ENCODE measurements at regions not wholly inside any gene's neighbourhood (a gene's known extent, or its start where the extent isn't known, plus 50 kb on each side); places are given as distances from the start of the nearest gene placed in this dataset.

DNA sequence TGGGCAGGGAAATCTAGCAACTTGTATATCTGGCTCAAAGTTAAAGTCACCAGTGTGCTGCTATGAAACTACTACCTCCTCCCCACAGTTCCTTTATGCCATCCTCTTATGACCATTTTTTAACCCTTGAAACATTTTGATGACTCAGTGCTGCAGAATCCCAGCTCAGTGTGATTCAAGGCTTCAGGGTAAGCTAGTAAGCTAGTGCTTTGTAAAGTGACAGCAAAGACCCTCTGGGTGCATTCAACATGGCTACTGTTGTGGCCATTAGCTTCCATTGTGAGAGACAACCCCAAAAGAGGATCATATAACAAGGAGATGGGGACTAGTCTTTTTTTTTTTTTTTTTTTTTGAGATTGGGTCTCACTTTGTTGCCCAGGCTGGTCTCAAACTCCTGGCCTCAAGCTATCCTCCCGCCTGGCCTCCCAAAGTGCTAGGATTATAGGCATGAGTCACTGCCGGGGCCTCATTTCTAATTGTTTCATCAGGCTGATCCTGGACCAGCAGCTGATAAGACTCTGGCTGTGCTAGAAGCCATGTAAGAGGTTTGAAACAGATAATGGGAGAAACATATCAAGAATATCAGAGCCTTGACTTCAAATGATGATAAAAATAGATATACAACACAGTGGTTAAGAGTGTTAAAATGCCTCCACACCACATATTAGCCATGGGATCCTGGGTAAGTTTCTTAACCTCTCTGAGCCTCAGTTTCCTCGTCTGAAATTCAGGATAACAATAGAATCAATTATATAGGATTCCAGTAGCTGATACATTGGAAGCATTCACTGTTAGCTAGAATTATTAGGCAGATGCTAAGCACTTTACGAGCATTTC lies 65.7 kb upstream of the RTN4 start:
- TF ChIP-seq ZFX (IDR thresholded peaks at IDR 0.05; ENCODE audit: borderline replicate concordance) (no peak), CTCF (IDR thresholded peaks at IDR 0.05) (no peak)
- H3K27ac ChIP-seq, result no peak overlapping the region

DNA sequence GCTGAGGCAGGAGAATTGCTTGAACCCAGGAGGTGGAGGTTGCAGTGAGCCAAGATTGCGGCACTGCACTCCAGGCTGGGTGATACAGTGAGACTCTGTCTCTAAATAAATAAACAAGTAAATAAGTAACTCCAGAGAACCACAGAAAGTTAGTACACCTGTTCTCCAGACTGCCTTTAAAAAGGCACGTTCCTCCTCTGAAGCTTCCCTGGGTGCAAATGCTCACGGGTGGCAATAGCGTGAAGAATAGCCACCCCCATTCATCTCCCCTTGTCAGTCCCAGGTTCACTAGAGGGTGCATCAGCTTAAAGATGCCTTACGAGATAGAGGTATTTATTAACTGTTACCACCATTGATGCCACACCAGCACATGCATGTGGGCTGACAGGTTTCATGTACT lies 64.3 kb upstream of the RTN4 start:
- TF ChIP-seq ZFX (IDR thresholded peaks at IDR 0.05; ENCODE audit: borderline replicate concordance), result no peak
- no peak overlapping the region for H3K27ac ChIP-seq

DNA sequence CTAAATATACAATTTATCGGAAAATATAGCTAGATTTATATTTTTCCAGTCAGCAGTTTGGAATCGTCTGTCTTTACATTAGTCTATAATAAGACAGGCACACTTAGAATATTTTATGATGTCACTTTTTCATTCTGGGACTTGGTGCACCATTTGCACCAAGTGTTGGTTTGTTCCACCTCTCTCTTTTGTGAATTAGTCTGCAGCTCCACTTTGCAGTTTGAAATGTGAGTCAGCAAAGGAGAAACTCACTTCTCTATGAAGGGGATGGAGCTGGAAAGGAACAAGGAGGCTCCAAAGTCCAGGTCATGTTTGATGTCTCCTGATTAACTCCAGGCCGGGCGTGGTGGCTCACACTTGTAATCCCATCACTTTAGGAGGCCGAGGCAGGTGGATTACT lies 63.8 kb upstream of the RTN4 start:
- no peak for TF ChIP-seq CTCF (IDR thresholded peaks at IDR 0.05)
- TF ChIP-seq ZFX (IDR thresholded peaks at IDR 0.05; ENCODE audit: borderline replicate concordance), result no peak
- no peak overlapping the region for H3K27ac ChIP-seq

DNA sequence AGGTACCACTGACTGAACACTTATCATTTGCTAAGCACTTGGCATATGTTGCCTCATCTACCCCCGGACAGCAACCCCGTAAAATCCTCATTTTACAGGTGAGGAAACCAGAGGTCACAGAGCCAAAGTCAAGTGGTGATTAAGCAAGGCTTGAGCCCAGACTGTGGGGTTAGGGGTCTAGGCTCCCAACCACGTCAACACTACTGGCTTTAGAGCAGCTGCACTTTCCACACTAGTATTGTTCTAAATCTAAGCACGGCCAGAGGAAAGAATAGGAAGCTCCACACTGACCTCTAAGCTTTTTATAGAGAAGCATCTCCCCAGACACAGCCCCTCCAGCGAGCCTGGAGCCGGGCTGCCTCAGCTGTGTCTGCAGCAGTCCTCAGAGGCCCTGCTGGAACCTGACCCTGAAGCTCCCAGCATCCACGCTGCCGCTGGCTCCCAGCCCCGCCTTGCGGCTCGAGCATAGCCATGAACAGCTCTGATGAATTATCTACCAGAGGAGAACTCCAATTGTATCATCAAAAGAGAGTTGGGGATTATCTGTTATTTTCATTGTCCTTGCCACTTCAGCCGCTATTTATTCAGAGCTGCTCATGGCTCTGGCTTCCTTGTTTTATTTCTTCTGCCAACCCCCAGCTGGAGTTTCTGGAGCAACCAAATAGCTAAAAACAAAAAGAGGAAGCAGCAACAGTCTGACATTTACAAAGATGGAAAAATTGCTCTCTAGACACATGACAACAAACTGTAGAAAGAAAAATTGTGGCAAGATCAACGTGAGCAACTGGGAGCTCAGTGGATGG lies 62.2 kb upstream of the RTN4 start:
- no peak for TF ChIP-seq CTCF (IDR thresholded peaks at IDR 0.05)
- no peak for TF ChIP-seq ZFX (IDR thresholded peaks at IDR 0.05; ENCODE audit: borderline replicate concordance)

DNA sequence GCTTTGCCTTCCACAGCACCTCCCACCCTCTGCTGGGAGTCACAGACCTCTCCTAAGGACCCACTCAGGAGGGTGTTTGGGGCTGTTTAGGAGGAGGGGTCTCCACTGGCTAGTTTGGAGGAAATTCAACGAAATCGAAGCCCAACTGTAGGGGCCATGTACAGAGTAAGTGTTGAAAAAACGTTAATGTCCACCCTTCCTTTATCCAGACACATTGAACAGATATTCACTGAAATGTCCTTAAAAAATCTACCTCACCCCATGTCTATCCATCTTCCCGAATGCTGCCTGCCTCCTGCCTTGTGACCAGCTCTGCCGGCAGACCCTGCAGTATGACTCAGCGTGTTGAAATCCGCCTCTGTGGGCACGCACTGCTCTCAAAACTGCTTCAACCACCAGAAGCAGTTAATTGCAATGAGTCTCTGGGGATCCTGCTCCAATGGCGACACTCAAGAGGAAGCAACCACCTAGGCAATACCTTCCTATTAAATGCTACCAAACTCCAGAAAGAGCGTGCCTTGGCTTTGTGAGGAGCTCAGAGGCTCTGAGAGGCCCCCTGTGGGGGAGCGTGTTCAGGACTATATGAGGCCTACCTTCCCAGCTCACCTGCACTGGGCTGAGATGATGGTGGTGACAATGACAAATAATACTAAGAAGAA lies 61.4 kb upstream of the RTN4 start:
- H3K27ac ChIP-seq, result no peak overlapping the region
- no peak for TF ChIP-seq CTCF (IDR thresholded peaks at IDR 0.05)
- no peak for TF ChIP-seq ZFX (IDR thresholded peaks at IDR 0.05; ENCODE audit: borderline replicate concordance)

More for the DNA sequence above, 62.2 kb upstream of the RTN4 start:
- no peak overlapping the region for H3K27ac ChIP-seq

DNA sequence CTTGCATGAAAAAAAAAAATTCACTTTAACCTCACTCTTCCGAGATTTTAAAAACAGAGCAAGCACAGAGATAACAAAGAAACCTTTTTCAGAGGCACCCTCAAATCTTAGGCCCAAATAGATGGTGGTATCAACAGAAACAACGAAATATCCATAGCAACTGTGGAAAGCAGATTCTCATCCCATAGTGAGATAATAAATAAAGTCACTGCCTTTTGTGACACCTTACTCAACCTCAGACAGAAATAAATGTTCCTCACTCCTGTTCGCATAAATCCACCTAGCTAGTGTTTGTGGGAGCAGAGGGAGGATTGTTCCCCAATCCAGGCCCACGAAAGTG lies 60.9 kb upstream of the RTN4 start:
- TF ChIP-seq ZFX (IDR thresholded peaks at IDR 0.05; ENCODE audit: borderline replicate concordance) (no peak), CTCF (IDR thresholded peaks at IDR 0.05) (no peak)
- no peak overlapping the region for H3K27ac ChIP-seq

DNA sequence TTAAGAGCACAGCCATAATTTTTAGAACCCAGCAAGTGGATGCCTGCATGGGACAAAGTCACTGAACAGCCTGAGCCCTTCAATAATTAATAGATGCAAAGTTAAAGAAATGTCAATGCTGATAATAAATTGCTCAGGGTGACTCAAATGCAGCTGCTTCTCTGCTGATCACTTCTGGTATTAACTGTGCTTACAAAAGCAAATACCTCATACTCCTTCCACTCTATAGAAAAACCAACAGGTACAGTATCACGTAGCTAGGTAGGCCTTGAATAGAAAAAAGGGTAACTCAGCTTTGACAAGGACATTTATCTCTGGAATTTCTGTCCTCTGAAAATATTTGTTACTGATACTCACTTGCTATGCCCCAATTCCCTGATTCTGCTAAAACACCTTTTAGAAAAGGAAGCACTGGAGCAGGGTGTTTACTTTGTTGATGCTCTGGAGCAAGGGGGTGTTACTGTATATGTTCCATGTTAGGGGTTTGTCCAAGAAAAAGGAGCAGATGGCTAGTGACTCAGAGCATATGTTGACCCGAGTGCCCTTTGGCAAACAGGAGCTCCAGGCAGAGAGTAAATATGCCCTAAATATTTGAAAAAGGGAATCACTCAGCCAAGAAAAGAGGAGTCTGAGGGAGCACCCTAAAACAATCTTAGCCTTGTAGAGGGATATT lies 59.1 kb upstream of the RTN4 start:
- no peak overlapping the region for H3K27ac ChIP-seq
- no peak for TF ChIP-seq CTCF (IDR thresholded peaks at IDR 0.05)
- TF ChIP-seq ZFX (IDR thresholded peaks at IDR 0.05; ENCODE audit: borderline replicate concordance), result no peak

Measured in 22Rv1 (cell line).